NT2/D1 (cell line): ENCODE measurements at regions not wholly inside any gene's neighbourhood (a gene's known extent, or its start where the extent isn't known, plus 50 kb on each side); places are given as distances from the start of the nearest gene placed in this dataset.

Source experiments
- SUZ12 ChIP-seq: IDR thresholded peaks from 2 replicates; pipeline ENCODE4 v1.6.1; 2011; ENCODE audit not compliant: insufficient read length, insufficient read depth; ENCODE audit errors: extremely low read depth
- YY1 ChIP-seq: IDR thresholded peaks from 2 replicates; pipeline ENCODE4 v1.6.1; 2011; ENCODE audit not compliant: insufficient read length, insufficient read depth
- ZNF274 ChIP-seq: IDR thresholded peaks from 2 replicates; pipeline ENCODE4 v1.6.1; 2011; ENCODE audit warnings: mild to moderate bottlenecking, low read depth, low read length

DNA sequence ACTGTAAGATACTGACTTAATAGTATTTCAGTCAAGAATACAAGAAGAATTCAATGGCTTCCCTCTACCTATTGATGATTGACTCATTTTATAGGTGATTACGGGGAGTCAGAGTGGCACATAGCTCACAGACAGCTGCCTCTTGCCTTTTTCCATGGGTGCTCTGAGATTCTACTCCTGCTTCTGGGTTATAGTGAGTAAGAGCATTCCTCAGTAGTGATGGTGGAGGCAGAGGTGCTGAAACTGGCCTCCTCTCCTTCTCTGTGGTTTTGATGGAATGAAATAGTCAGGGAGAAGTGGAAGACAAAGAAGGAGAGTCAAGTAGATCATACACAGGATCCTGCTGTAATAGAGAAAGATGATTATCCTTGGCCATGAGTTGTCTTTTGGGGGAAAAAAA, 438.2 kb upstream of the FAR2 start:
- TF ChIP-seq ZNF274 (no peak), SUZ12 (no peak), YY1 (no peak)
